GM12873 (cell line): ENCODE measurements at regions not wholly inside any gene's neighbourhood (a gene's known extent, or its start where the extent isn't known, plus 50 kb on each side); places are given as distances from the start of the nearest gene placed in this dataset.

Experiments used
- TF ChIP-seq, protein P1 (sequence below): IDR thresholded peaks from 2 replicates; pipeline ENCODE4 v1.5.1; 2012; ENCODE audit warnings: low read depth, mild to moderate bottlenecking, moderate library complexity, low read length, control low read depth; ENCODE audit not compliant: insufficient read depth; ENCODE audit errors: missing control alignments

DNA sequence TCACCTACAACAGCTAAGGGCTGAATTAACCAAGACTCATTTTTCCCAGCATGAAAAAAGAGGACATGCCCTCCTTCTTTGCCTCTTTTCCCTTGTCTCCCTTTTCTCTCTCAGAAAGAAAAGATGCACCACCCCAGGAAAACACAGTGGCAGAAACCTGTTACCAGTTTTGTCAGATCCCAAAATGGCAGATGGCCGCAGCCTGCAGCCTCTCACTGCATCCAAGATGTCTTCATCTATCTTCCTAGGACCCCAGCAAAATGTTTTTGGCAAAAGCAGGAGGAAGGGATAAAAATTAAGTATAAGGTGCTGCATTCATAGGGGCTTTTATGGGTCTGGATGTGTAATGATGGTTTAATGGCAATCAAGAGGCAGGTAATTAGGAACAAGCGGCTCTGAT lies 266.6 kb upstream of the NPVF start:
- TF ChIP-seq, protein P1, sequence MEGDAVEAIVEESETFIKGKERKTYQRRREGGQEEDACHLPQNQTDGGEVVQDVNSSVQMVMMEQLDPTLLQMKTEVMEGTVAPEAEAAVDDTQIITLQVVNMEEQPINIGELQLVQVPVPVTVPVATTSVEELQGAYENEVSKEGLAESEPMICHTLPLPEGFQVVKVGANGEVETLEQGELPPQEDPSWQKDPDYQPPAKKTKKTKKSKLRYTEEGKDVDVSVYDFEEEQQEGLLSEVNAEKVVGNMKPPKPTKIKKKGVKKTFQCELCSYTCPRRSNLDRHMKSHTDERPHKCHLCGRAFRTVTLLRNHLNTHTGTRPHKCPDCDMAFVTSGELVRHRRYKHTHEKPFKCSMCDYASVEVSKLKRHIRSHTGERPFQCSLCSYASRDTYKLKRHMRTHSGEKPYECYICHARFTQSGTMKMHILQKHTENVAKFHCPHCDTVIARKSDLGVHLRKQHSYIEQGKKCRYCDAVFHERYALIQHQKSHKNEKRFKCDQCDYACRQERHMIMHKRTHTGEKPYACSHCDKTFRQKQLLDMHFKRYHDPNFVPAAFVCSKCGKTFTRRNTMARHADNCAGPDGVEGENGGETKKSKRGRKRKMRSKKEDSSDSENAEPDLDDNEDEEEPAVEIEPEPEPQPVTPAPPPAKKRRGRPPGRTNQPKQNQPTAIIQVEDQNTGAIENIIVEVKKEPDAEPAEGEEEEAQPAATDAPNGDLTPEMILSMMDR = no peak

DNA sequence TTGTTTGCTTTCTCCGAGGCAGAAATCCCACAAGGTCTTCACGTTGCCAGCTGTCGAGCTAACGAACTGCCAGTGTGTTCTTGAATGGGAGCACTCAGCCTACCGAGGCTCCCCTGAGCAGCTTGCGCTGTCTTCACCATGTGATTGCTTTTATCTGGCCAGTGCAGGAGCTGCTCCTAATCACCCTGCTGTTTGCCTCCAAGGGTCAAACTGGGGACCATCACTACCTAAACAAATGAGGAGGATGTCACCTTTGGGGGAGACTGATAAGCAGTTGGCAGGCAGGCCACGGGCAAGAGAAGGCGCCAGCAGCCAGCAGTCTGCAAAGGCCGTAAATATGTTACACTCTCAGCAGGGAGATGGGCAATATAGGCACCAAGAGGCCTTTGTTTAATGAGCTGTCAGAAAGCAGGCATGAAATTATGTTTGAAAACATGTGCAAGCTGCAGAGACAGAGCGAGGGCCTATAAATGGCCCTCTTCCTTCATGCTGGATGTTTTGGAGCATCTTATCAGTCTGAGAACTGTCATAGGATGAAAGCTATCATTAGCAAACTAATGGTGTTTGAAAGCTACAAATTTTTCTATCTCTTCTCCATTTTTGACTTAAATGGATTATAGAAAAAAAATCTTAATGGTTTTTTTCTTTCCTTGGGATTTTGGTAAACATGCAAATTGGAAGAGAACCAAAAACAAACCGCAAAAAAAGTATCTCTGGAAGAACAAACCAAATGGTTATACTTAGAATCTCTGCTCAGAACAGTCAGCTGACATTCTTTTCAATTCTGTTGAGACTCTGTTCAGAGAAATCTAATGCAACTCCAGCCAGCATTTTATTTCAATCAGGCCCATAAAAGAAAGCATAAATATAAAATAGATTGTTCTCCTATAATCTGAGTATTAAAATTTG lies 267.3 kb upstream of the NPVF start:
- TF ChIP-seq, protein P1 = no peak

DNA sequence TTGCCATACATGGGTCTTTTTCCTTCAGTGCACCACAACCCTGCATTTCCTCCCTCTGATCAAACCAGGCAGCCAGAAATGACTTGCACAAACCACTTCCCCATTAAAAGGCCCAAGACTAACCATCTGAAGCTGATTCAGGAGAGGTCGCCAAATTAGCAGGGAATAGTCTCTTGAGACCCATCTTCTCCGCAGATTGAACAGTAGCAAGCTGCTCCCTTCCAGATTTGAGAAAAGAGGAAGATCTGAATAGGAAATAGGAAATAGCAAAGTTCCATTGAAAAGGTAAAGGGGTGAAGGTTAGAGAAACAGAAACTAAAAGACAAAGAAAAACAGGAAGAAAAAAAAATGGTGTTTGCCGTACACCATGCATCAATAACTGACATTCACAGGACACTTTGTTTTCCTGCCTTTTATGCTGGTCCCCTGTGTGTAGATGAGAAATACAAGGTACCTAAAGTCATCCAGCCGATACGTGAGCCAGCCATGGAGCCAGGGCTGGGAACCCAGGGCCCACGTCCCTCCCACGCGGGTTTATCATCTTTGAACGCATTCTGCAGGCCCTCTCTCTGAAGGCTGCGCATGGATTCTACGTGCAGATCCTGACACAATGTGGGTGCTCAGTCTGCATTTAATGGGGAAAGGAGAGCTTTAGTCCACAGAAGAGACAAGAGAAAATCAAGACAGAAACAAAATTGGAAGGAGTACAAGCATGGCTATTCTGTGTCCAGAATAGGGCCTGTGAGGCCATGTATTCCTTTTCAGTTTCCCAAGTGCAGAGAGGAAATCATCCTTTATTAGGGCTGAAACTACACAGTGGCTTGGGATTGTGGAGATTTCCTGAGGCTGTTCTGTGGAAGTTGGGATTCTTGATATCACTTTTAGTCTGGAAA lies 268.4 kb upstream of the NPVF start:
- TF ChIP-seq, protein P1 = no peak

DNA sequence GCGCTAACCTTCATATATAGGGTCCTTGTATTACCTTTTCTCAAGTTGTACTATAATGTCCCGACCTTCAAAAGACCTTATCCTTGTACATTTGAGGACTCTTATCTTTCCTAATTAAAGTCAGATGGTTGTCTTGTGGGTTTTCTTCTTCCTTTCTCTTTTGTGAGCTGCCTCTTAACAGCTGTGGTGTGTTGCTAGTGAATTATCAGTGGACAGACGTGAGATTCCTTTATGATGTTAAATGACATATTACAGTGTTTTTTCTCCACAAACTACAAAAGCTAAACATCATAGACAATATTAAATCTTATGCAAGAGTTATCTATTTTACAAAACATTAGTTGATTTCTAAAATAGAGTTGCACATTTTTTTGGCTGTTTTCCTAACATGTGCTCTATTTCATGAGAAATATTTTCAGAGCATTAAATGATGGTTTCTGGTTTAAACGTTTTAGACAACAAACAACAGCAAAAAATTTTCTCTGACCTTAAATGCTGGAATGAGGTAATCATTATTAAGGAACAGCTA lies 272.2 kb upstream of the NPVF start:
- TF ChIP-seq, protein P1 = no peak

DNA sequence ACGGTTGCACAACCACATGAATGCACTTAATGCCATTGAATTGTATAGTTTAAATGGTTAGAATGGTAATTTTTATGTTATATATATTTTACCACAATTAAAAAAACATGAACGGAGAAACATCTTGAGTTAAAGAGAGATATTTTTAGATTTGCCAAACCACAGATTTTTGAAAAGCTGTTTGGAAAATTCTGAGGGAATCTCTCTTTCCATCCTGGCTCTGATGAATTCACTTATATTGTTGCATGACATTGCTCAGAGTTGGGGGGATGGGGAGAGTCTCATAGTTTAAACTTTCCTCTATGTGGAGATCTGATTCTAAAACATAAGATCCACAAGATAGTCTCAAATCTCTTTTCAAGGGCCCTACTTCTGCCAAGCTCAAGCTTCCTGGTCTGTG lies 275.0 kb upstream of the NPVF start:
- TF ChIP-seq, protein P1 = no peak

DNA sequence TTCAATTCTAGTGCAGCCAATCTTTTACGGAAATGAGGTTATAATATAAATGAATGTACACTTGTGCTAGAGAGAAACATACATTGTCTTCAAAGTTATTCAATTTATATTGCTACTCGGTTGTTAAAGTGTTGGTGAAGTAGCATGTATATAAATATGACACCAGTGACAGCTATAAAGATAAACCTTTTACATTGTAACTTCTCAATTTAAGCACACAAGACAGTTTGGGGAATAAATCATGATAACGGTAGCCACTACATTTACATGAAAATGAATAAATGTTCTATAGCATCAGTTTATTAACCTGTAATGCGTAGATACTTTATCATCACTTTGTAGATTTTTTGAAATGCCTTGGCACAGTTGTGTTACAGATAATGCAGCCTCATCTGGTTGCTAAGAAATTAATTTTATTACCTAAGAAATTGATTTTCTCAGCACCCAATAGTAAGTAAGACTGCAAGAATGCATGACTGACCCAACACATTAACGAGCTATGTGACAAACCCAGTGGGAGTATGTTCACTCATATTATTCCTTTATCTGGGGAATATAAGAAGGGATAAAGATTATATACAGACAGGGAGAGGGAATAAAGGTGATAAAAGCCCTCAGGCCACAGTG lies 283.9 kb upstream of the NPVF start:
- TF ChIP-seq, protein P1 = no peak
